GM23338 (cell line): ENCODE measurements at regions not wholly inside any gene's neighbourhood (a gene's known extent, or its start where the extent isn't known, plus 50 kb on each side); places are given as distances from the start of the nearest gene placed in this dataset.

Experiments used
- ATAC-seq: fragments of 200-7000 bp; cut with Tn5 transposase; 3 replicates; pipeline ENCODE4 v1.9.1; 2020
- DNase-seq: peaks from one replicate; pipeline ENCODE4 v3.0.0-alpha.2; 2015; ENCODE audit warnings: low spot score
- H2AFZ ChIP-seq: fragments of 200-600 bp; sonication (generic); 2 replicates; pipeline ENCODE4 v1.8.0; 2016; ENCODE audit warnings: antibody characterized with exemption, mild to moderate bottlenecking, moderate library complexity
- H3F3A ChIP-seq: fragments of 200-600 bp; sonication (generic); replicated peaks from 2 replicates; pipeline ENCODE4 v1.8.0; 2017; ENCODE audit warnings: antibody characterized with exemption, mixed run types, low read depth
- H3K27ac ChIP-seq: fragments of 200-600 bp; sonication (generic); 2 replicates; pipeline ENCODE4 v1.6.1; 2016; ENCODE audit warnings: low read depth
- H3K27me3 ChIP-seq: fragments of 200-600 bp; sonication (generic); 2 replicates; pipeline ENCODE4 v1.8.0; 2016; ENCODE audit warnings: mild to moderate bottlenecking, mixed run types, moderate library complexity; ENCODE audit not compliant: insufficient read depth
- H3K36me3 ChIP-seq: fragments of 200-600 bp; sonication (generic); 2 replicates; pipeline ENCODE4 v1.8.0; 2016; ENCODE audit warnings: mild to moderate bottlenecking; ENCODE audit not compliant: insufficient read depth
- H3K4me1 ChIP-seq: fragments of 200-600 bp; sonication (generic); 2 replicates; pipeline ENCODE4 v1.8.0; 2016; ENCODE audit warnings: mild to moderate bottlenecking, moderate library complexity; ENCODE audit not compliant: insufficient read depth
- H3K4me2 ChIP-seq: fragments of 200-600 bp; sonication (generic); 2 replicates; pipeline ENCODE4 v1.7.1; 2017; ENCODE audit warnings: mixed run types
- H3K4me3 ChIP-seq: fragments of 200-600 bp; sonication (generic); 2 replicates; pipeline ENCODE4 v1.6.1; 2016; ENCODE audit warnings: mixed run types
- H3K79me2 ChIP-seq: fragments of 200-600 bp; sonication (generic); replicated peaks from 2 replicates; pipeline ENCODE4 v1.8.0; 2017; ENCODE audit warnings: mild to moderate bottlenecking; ENCODE audit not compliant: insufficient read depth
- H3K9me2 ChIP-seq: fragments of 200-600 bp; sonication (generic); 2 replicates; pipeline ENCODE4 v1.8.0; 2017; ENCODE audit not compliant: insufficient read depth
- H4K20me1 ChIP-seq: fragments of 200-600 bp; sonication (generic); replicated peaks from 2 replicates; pipeline ENCODE4 v1.8.0; 2017; ENCODE audit warnings: mild to moderate bottlenecking; ENCODE audit not compliant: insufficient read depth
- H3K27ac Mint-ChIP-seq: 2 replicates; pipeline ENCODE4 v1.8.0; 2020; ENCODE audit warnings: inconsistent platforms, mild to moderate bottlenecking, moderate library complexity, mixed read lengths
- H3K27me3 Mint-ChIP-seq: 3 replicates; pipeline ENCODE4 v1.8.0; 2022; ENCODE audit warnings: low read depth, mild to moderate bottlenecking, moderate library complexity, mixed read lengths, inconsistent platforms; ENCODE audit not compliant: insufficient read depth, poor library complexity
- H3K36me3 Mint-ChIP-seq: 3 replicates; pipeline ENCODE4 v1.8.0; 2021; ENCODE audit warnings: low read depth, mild to moderate bottlenecking, inconsistent platforms, moderate library complexity, mixed read lengths
- H3K4me1 Mint-ChIP-seq: 3 replicates; pipeline ENCODE4 v1.8.0; 2020; ENCODE audit warnings: mild to moderate bottlenecking, inconsistent platforms, mixed read lengths
- H3K4me3 Mint-ChIP-seq: 3 replicates; pipeline ENCODE4 v1.8.0; 2021; ENCODE audit warnings: moderate library complexity, mild to moderate bottlenecking, inconsistent platforms, mixed read lengths
- H3K9me3 Mint-ChIP-seq: 3 replicates; pipeline ENCODE4 v1.8.0; 2020; ENCODE audit warnings: moderate library complexity, mild to moderate bottlenecking, inconsistent platforms, mixed read lengths
- CREB1 ChIP-seq: fragments of 250-450 bp; sonication (Bioruptor Pico); IDR thresholded peaks from 2 replicates; pipeline ENCODE4 v1.5.0; 2020; ENCODE audit warnings: low read depth, mild to moderate bottlenecking, moderate library complexity
- EZH2 ChIP-seq: fragments of 200-600 bp; sonication (generic); IDR thresholded peaks from one replicate; pipeline ENCODE4 v1.8.0; 2017; ENCODE audit warnings: antibody characterized with exemption, mild to moderate bottlenecking, low read depth; ENCODE audit not compliant: unreplicated experiment
- EZH2phosphoT487 ChIP-seq: fragments of 200-600 bp; sonication (generic); IDR thresholded peaks from one replicate; pipeline ENCODE4 v1.8.1; 2018; ENCODE audit warnings: antibody characterized with exemption; ENCODE audit not compliant: unreplicated experiment
- JUNB ChIP-seq: IDR thresholded peaks from one replicate; pipeline ENCODE4 v1.6.1; 2016; ENCODE audit warnings: antibody characterized with exemption; ENCODE audit not compliant: unreplicated experiment
- NANOG ChIP-seq: IDR thresholded peaks from 2 replicates; pipeline ENCODE4 v1.6.1; 2016; ENCODE audit warnings: antibody characterized with exemption, borderline replicate concordance
- POLR2AphosphoS5 ChIP-seq: IDR thresholded peaks from 2 replicates; pipeline ENCODE4 v1.6.1; 2016; ENCODE audit warnings: antibody characterized with exemption, low read depth
- STAT1 ChIP-seq: IDR thresholded peaks from one replicate; pipeline ENCODE4 v1.6.1; 2016; ENCODE audit warnings: antibody characterized with exemption; ENCODE audit not compliant: unreplicated experiment
- ZNF114 ChIP-seq: fragments of 250-450 bp; sonication (Bioruptor Pico); IDR thresholded peaks from 2 replicates; pipeline ENCODE4 v1.5.0; 2020; ENCODE audit warnings: mild to moderate bottlenecking, moderate library complexity
- ZNF331 ChIP-seq: fragments of 250-450 bp; sonication (Bioruptor Pico); IDR thresholded peaks from 2 replicates; pipeline ENCODE4 v1.5.0; 2020; ENCODE audit warnings: low read depth, mild to moderate bottlenecking, moderate library complexity
- TF ChIP-seq, protein P1 (sequence below): IDR thresholded peaks from 2 replicates; pipeline ENCODE4 v1.6.1; 2016; ENCODE audit warnings: antibody characterized with exemption
- TF ChIP-seq, protein P2 (sequence below): fragments of 250-450 bp; sonication (Bioruptor Pico); IDR thresholded peaks from 2 replicates; pipeline ENCODE4 v1.5.0; 2020; ENCODE audit warnings: mild to moderate bottlenecking, moderate library complexity
- TF ChIP-seq, protein P3 (sequence below): IDR thresholded peaks from one replicate; pipeline ENCODE4 v1.6.1; 2018; ENCODE audit warnings: antibody characterized with exemption; ENCODE audit not compliant: unreplicated experiment
- TF ChIP-seq, protein P4 (sequence below), 2 experiments: fragments of 200-600 bp in 1 of 2; sonication (generic) in 1 of 2; conservative IDR thresholded peaks; 2 replicates each; pipeline versions ENCODE4 v1.5.1 to v1.6.1; 2016 to 2017; ENCODE audit warnings: antibody characterized with exemption in 2 of 2, low read depth in 2 of 2, mild to moderate bottlenecking in 2 of 2, moderate library complexity in 1 of 2

DNA sequence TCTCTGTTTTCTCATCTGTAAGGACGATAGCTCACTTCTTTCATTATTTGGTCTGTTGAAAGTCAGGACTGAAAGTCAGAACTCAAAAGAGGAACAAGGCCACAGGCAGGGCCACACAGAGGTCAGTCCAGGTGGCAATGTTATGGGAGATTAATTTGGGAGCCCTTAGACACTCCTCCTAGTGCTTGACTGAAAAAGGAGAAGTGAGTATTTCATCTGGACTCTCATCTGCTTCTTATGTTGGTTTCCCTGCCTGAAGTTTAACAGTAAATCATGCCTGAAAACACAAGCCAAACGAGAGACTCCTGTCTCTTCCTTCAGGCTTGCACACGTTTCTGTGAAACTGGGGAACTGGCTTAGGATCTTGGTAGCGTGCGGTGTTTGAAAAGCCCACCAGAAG lies 248.5 kb downstream of the BUB3 start:
- Histone ChIP-seq H3K79me2 (no peaks in the 10 kb centered on the region), H3K27me3 (no peaks in the 10 kb centered on the region), H3K9me2 (no peaks in the 10 kb centered on the region), H2AFZ (no peak overlapping the region), H3K4me1 (no peaks in the 10 kb centered on the region), H3K27ac (no peak overlapping the region), H3K36me3 (no peaks in the 10 kb centered on the region; the same call in 1 of the 2 replicates), H4K20me1 (no peaks in the 10 kb centered on the region), H3K4me3 (no peak overlapping the region), H3F3A (no peaks in the 10 kb centered on the region), H3K4me2 (no peak overlapping the region)
- Mint-ChIP-seq H3K9me3 (peaks cover 32% of the 10 kb centered on the region), H3K4me1 (no peaks in the 10 kb centered on the region), H3K4me3 (no peak overlapping the region), H3K27ac (no peak overlapping the region), H3K36me3 (peaks cover 19% of the 10 kb centered on the region), H3K27me3 (peaks cover 3% of the 10 kb centered on the region)
- DNase-seq: no peak
- no peak for ATAC-seq
- TF ChIP-seq, protein P1, sequence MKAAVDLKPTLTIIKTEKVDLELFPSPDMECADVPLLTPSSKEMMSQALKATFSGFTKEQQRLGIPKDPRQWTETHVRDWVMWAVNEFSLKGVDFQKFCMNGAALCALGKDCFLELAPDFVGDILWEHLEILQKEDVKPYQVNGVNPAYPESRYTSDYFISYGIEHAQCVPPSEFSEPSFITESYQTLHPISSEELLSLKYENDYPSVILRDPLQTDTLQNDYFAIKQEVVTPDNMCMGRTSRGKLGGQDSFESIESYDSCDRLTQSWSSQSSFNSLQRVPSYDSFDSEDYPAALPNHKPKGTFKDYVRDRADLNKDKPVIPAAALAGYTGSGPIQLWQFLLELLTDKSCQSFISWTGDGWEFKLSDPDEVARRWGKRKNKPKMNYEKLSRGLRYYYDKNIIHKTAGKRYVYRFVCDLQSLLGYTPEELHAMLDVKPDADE: no peak
- TF ChIP-seq CREB1 (CRISPR knock-in tag) (no peak), JUNB (no peak), ZNF331 (CRISPR knock-in tag) (no peak), STAT1 (no peak), EZH2phosphoT487 (no peak), EZH2 (no peak), NANOG (no peak), ZNF114 (CRISPR knock-in tag) (no peak), POLR2AphosphoS5 (no peak)
- TF ChIP-seq, protein P2, sequence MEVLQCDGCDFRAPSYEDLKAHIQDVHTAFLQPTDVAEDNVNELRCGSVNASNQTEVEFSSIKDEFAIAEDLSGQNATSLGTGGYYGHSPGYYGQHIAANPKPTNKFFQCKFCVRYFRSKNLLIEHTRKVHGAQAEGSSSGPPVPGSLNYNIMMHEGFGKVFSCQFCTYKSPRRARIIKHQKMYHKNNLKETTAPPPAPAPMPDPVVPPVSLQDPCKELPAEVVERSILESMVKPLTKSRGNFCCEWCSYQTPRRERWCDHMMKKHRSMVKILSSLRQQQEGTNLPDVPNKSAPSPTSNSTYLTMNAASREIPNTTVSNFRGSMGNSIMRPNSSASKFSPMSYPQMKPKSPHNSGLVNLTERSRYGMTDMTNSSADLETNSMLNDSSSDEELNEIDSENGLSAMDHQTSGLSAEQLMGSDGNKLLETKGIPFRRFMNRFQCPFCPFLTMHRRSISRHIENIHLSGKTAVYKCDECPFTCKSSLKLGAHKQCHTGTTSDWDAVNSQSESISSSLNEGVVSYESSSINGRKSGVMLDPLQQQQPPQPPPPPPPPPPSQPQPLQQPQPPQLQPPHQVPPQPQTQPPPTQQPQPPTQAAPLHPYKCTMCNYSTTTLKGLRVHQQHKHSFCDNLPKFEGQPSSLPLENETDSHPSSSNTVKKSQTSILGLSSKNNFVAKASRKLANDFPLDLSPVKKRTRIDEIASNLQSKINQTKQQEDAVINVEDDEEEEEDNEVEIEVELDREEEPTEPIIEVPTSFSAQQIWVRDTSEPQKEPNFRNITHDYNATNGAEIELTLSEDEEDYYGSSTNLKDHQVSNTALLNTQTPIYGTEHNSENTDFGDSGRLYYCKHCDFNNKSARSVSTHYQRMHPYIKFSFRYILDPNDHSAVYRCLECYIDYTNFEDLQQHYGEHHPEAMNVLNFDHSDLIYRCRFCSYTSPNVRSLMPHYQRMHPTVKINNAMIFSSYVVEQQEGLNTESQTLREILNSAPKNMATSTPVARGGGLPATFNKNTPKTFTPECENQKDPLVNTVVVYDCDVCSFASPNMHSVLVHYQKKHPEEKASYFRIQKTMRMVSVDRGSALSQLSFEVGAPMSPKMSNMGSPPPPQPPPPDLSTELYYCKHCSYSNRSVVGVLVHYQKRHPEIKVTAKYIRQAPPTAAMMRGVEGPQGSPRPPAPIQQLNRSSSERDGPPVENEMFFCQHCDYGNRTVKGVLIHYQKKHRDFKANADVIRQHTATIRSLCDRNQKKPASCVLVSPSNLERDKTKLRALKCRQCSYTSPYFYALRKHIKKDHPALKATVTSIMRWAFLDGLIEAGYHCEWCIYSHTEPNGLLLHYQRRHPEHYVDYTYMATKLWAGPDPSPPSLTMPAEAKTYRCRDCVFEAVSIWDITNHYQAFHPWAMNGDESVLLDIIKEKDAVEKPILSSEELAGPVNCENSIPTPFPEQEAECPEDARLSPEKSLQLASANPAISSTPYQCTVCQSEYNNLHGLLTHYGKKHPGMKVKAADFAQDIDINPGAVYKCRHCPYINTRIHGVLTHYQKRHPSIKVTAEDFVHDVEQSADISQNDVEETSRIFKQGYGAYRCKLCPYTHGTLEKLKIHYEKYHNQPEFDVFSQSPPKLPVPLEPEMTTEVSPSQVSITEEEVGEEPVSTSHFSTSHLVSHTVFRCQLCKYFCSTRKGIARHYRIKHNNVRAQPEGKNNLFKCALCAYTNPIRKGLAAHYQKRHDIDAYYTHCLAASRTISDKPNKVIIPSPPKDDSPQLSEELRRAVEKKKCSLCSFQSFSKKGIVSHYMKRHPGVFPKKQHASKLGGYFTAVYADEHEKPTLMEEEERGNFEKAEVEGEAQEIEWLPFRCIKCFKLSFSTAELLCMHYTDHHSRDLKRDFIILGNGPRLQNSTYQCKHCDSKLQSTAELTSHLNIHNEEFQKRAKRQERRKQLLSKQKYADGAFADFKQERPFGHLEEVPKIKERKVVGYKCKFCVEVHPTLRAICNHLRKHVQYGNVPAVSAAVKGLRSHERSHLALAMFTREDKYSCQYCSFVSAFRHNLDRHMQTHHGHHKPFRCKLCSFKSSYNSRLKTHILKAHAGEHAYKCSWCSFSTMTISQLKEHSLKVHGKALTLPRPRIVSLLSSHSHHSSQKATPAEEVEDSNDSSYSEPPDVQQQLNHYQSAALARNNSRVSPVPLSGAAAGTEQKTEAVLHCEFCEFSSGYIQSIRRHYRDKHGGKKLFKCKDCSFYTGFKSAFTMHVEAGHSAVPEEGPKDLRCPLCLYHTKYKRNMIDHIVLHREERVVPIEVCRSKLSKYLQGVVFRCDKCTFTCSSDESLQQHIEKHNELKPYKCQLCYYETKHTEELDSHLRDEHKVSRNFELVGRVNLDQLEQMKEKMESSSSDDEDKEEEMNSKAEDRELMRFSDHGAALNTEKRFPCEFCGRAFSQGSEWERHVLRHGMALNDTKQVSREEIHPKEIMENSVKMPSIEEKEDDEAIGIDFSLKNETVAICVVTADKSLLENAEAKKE: no peak
- TF ChIP-seq, protein P3, sequence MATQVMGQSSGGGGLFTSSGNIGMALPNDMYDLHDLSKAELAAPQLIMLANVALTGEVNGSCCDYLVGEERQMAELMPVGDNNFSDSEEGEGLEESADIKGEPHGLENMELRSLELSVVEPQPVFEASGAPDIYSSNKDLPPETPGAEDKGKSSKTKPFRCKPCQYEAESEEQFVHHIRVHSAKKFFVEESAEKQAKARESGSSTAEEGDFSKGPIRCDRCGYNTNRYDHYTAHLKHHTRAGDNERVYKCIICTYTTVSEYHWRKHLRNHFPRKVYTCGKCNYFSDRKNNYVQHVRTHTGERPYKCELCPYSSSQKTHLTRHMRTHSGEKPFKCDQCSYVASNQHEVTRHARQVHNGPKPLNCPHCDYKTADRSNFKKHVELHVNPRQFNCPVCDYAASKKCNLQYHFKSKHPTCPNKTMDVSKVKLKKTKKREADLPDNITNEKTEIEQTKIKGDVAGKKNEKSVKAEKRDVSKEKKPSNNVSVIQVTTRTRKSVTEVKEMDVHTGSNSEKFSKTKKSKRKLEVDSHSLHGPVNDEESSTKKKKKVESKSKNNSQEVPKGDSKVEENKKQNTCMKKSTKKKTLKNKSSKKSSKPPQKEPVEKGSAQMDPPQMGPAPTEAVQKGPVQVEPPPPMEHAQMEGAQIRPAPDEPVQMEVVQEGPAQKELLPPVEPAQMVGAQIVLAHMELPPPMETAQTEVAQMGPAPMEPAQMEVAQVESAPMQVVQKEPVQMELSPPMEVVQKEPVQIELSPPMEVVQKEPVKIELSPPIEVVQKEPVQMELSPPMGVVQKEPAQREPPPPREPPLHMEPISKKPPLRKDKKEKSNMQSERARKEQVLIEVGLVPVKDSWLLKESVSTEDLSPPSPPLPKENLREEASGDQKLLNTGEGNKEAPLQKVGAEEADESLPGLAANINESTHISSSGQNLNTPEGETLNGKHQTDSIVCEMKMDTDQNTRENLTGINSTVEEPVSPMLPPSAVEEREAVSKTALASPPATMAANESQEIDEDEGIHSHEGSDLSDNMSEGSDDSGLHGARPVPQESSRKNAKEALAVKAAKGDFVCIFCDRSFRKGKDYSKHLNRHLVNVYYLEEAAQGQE: no peak
- TF ChIP-seq, protein P4, sequence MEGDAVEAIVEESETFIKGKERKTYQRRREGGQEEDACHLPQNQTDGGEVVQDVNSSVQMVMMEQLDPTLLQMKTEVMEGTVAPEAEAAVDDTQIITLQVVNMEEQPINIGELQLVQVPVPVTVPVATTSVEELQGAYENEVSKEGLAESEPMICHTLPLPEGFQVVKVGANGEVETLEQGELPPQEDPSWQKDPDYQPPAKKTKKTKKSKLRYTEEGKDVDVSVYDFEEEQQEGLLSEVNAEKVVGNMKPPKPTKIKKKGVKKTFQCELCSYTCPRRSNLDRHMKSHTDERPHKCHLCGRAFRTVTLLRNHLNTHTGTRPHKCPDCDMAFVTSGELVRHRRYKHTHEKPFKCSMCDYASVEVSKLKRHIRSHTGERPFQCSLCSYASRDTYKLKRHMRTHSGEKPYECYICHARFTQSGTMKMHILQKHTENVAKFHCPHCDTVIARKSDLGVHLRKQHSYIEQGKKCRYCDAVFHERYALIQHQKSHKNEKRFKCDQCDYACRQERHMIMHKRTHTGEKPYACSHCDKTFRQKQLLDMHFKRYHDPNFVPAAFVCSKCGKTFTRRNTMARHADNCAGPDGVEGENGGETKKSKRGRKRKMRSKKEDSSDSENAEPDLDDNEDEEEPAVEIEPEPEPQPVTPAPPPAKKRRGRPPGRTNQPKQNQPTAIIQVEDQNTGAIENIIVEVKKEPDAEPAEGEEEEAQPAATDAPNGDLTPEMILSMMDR (conservative IDR thresholded peaks at IDR 0.05; ENCODE audit: low read depth in 2 of 2): no peak
